MG63 (cell line): ENCODE measurements at regions not wholly inside any gene's neighbourhood (a gene's known extent, or its start where the extent isn't known, plus 50 kb on each side); places are given as distances from the start of the nearest gene placed in this dataset.

Experiments
- DNase-seq: peaks from one replicate; pipeline ENCODE4 v3.0.0-alpha.2; 2020
- H3K27me3 ChIP-seq: fragments of 250-450 bp; sonication (Bioruptor Pico); 2 replicates; pipeline ENCODE4 v1.5.1; 2020; ENCODE audit warnings: mild to moderate bottlenecking, moderate library complexity
- H3K36me3 ChIP-seq: fragments of 250-450 bp; sonication (Bioruptor Pico); 2 replicates; pipeline ENCODE4 v1.5.1; 2020; ENCODE audit warnings: mild to moderate bottlenecking, moderate library complexity
- H3K4me3 ChIP-seq: fragments of 250-450 bp; sonication (Bioruptor Pico); 2 replicates; pipeline ENCODE4 v1.5.1; 2020; ENCODE audit warnings: mild to moderate bottlenecking, moderate library complexity
- H3K9me3 ChIP-seq: fragments of 250-450 bp; sonication (Bioruptor Pico); 2 replicates; pipeline ENCODE4 v1.5.1; 2020; ENCODE audit warnings: mild to moderate bottlenecking, moderate library complexity

GRCh38 chr2:18900691-18901141, 311.3 kb upstream of the NT5C1B start:
- H3K36me3 ChIP-seq: no peaks in the 10 kb centered on the region
- no peak overlapping the region for H3K4me3 ChIP-seq
- 0 out of 2 replicates have a peak, but pooled peaks cover 2% of the 10 kb centered on the region for H3K9me3 ChIP-seq
- DNase-seq: peak; percentile 17
- no peaks in the 10 kb centered on the region for H3K27me3 ChIP-seq

DNA sequence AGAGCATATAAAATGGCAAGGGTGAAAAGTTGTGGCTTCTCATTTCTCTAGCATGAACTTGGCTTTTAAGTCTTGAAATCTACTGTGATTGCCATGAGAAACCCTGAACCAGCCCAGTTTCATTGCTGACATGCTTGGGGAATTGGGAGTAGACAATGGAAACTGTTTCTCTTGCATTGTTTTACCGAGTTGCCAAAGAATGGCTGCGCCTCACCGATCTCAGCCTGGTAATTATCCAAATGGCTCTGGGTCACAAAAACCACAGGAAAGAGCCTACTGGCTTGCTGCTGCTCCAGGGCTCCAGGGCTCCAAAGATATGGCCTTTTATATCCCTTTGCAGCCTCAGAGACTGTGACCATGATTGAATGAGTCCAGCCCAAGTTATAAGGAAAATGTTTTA, 310.4 kb upstream of the NT5C1B start:
- no peaks in the 10 kb centered on the region for H3K36me3 ChIP-seq
- no peak overlapping the region for H3K4me3 ChIP-seq
- DNase-seq: peak; percentile 33
- H3K27me3 ChIP-seq: no peaks in the 10 kb centered on the region
- no peaks in the 10 kb centered on the region for H3K9me3 ChIP-seq

GRCh38 chr2:18898271-18898670, 308.9 kb upstream of the NT5C1B start:
- Histone ChIP-seq H3K9me3 (no peaks in the 10 kb centered on the region), H3K27me3 (no peaks in the 10 kb centered on the region), H3K36me3 (no peaks in the 10 kb centered on the region), H3K4me3 (no peak overlapping the region)
- no peak for DNase-seq

DNA sequence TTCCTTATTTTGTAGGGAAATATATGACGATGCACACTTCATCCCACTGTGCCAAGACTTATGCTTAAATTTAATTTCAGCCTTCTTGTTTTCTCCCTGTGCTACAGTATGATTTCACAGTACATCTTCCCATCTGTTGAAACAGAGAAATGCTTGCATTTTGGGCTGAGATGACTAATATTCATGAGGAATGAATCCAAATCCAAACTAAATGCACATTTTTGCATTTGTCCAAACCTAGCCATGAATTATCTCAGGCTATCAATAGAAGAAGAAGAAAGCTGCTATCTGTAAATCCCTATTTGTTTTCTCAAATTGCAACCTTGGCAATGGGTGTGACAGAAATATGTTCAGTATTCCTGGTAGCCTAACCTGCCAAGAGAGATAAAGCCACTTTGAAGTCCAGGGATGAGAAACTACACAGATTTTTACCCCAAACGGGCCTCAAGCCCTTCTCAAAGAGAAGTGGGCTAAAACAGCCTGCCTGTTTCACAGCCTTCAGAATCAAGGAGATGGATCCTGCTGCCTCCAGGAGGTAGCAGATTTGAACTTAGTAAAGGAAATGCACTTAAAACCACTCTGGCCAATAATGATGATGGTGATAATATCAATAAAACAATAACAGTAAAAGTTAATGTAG, 306.9 kb upstream of the NT5C1B start:
- Histone ChIP-seq H3K27me3 (no peaks in the 10 kb centered on the region), H3K9me3 (no peaks in the 10 kb centered on the region), H3K4me3 (no peak overlapping the region), H3K36me3 (no peaks in the 10 kb centered on the region)
- DNase-seq: no peak

- H3K27me3 ChIP-seq: no peaks in the 10 kb centered on the region
- DNase-seq: no peak
- no peaks in the 10 kb centered on the region for H3K36me3 ChIP-seq
- no peak overlapping the region for H3K4me3 ChIP-seq
- no peaks in the 10 kb centered on the region for H3K9me3 ChIP-seq
Observed at GRCh38 chr2:18891600-18892345, 302.4 kb upstream of the NT5C1B start.

DNA sequence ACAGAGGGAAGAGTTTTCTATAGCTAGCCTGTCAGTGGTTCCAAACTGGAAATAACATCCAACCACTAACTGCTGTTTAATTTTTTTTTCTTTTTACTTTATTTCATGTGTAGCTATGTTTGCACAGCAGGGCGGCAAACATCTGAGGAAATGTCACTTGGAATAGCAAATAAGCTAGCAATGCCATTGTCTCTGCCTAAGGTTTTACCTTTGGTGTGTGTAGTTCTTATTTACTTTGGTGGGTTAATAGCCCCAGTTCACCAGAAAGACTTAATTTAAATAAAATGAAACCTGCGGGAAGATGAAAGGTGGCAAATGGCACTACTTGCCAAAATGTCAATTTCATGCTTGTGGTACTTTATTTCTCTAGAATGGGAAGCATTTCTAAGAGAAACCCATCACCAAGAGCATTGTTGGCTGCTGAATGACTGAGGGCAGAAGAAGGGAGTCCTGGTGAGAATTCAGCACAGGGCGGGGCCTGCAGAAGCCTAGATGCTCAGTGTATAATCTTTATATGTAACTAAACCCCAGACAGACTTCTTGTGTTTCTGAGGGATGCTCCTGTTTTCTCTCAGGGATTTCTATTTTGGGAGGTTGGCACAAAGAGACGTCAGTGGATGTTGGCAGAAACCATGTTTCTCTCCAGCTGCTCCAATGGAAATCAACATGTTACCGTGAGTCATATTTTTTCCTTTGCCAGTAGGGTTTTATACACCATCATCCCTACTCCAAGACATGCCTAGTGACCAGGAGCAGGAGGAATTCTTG, 300.4 kb upstream of the NT5C1B start:
- Histone ChIP-seq H3K27me3 (no peaks in the 10 kb centered on the region), H3K4me3 (no peak overlapping the region), H3K9me3 (no peaks in the 10 kb centered on the region), H3K36me3 (no peaks in the 10 kb centered on the region)
- DNase-seq: peak; percentile 33

- H3K9me3 ChIP-seq: no peaks in the 10 kb centered on the region
- H3K27me3 ChIP-seq: no peaks in the 10 kb centered on the region
- H3K36me3 ChIP-seq: no peaks in the 10 kb centered on the region
- H3K4me3 ChIP-seq: no peak overlapping the region
- no peak for DNase-seq
Observed at GRCh38 chr2:18885457-18885856, 296.1 kb upstream of the NT5C1B start.

GRCh38 chr2:18883616-18884456, 294.5 kb upstream of the NT5C1B start:
- no peak overlapping the region for H3K4me3 ChIP-seq
- peak; percentile 15 for DNase-seq
- H3K36me3 ChIP-seq: no peaks in the 10 kb centered on the region
- no peaks in the 10 kb centered on the region for H3K27me3 ChIP-seq
- no peaks in the 10 kb centered on the region for H3K9me3 ChIP-seq

DNA sequence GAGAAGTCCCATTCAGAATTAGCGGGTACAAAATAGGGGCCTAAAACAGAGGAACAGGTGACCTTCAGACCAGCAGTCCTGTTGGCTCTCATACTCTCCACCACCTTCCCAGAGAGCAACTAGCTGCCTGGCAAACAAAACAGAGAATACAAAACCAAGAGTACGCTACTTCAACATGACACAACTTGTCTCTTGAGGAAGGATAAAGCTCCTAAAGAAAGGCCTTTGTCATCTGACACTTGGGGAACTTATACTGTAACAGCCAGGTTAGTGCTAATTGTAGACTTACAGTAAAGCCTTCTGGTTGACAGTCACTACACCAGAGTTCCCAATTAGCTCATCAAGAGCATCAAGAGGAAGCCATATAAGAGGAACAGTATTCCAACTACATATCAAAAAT, 282.1 kb upstream of the NT5C1B start:
- no peaks in the 10 kb centered on the region for H3K27me3 ChIP-seq
- no peak for DNase-seq

GRCh38 chr2:18870307-18870706, 280.9 kb upstream of the NT5C1B start:
- H3K27me3 ChIP-seq: no peaks in the 10 kb centered on the region
- no peaks in the 10 kb centered on the region for H3K36me3 ChIP-seq
- H3K9me3 ChIP-seq: no peaks in the 10 kb centered on the region
- H3K4me3 ChIP-seq: no peak overlapping the region
- no peak for DNase-seq

More for the DNA sequence above, 282.1 kb upstream of the NT5C1B start:
- Histone ChIP-seq H3K36me3 (no peaks in the 10 kb centered on the region), H3K9me3 (no peaks in the 10 kb centered on the region), H3K4me3 (no peak overlapping the region)

DNA sequence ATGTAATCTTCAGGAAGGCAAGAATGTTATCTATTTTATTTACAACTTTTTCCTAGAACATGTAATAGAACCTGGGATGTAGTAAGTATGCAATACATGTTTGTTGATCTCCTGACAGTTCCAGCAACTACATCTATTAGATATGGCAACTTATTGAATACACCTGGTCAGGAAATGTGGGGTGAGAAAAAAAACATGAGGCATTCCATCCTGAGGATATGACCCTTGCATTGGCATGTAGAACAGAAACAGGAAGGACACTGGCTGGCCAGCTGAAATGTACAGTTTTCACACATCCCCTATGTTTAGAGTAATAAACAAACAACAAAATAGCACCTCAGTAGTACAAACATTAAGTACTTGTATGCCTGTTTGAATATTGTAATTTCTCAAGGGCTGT, 272.6 kb upstream of the NT5C1B start:
- Histone ChIP-seq H3K36me3 (no peaks in the 10 kb centered on the region), H3K27me3 (no peaks in the 10 kb centered on the region), H3K9me3 (no peaks in the 10 kb centered on the region), H3K4me3 (no peak overlapping the region)
- DNase-seq: no peak

DNA sequence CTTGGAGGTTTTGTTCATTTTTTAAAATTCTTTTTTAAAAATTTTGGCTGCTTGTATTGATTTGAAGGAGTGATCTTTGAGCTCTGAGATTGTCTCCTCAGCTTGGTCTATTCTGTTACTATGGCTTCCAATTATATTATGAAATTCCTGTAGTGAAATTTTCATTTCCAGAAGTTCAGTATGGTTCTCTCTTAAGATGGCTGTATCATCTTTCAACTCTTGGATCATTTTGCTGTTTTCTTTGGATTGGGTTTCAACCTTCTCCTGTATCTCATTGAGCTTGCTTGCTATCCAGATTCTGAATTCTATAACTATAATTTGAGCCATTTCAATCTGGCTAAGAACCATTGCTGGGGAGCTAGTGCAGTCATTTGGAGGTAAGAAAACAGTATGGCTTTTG, 270.8 kb upstream of the NT5C1B start:
- no peak for DNase-seq
- H3K27me3 ChIP-seq: no peaks in the 10 kb centered on the region

DNA sequence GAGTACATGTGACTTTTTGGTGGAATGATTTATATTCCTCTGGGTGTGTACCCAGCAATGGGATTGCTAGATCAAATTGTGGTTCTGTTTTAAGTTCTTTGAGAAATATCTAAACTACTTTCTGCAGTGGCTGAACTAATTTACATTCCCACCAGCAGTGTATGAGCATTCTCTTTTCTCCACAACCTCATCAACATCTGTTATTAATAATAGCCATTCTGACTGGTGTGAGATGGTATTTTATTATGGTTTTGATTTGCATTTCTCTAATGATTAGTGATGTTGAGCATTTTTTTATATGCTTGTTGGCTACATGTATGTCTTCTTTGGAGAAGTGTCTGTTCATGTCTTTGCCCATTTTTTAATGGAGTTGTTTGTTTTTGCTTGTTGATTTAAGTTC, 267.4 kb upstream of the NT5C1B start:
- no peak for DNase-seq

More for the DNA sequence above, 270.8 kb upstream of the NT5C1B start:
- H3K4me3 ChIP-seq: no peak overlapping the region
- no peaks in the 10 kb centered on the region for H3K9me3 ChIP-seq
- no peaks in the 10 kb centered on the region for H3K36me3 ChIP-seq

DNA sequence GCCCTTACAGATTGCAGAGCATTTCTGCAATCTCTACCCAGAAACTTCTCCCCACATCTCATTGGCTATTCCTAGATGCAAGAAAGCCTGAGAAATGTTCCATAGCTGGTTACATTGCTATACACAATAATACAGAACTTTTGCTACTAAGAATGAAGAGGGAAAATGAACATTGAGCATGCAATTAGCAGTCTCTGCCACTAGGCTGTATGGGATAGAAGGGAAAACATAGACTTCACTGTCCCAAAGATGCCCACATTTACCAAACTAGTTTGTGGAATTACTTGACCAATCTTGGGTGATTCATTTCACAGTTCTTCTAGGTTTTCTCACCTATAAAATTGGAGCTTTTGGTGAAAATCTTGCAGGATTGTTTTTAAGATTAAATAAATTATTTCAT, 265.7 kb upstream of the NT5C1B start:
- H3K27me3 ChIP-seq: no peaks in the 10 kb centered on the region
- DNase-seq: no peak
- H3K4me3 ChIP-seq: no peak overlapping the region
- H3K36me3 ChIP-seq: no peaks in the 10 kb centered on the region
- H3K9me3 ChIP-seq: no peaks in the 10 kb centered on the region

More for the DNA sequence above, 267.4 kb upstream of the NT5C1B start:
- Histone ChIP-seq H3K27me3 (no peaks in the 10 kb centered on the region), H3K36me3 (no peaks in the 10 kb centered on the region), H3K9me3 (no peaks in the 10 kb centered on the region), H3K4me3 (no peak overlapping the region)

- Histone ChIP-seq H3K27me3 (no peaks in the 10 kb centered on the region), H3K36me3 (no peaks in the 10 kb centered on the region), H3K4me3 (no peak overlapping the region), H3K9me3 (no peaks in the 10 kb centered on the region)
- no peak for DNase-seq
Observed at GRCh38 chr2:18849841-18850578, 260.6 kb upstream of the NT5C1B start.

GRCh38 chr2:18848646-18849045, 259.3 kb upstream of the NT5C1B start:
- H3K9me3 ChIP-seq: no peaks in the 10 kb centered on the region
- no peaks in the 10 kb centered on the region for H3K27me3 ChIP-seq
- no peak for DNase-seq
- no peaks in the 10 kb centered on the region for H3K36me3 ChIP-seq
- H3K4me3 ChIP-seq: no peak overlapping the region
